MCF 10A (cell line): ENCODE measurements at regions not wholly inside any gene's neighbourhood (a gene's known extent, or its start where the extent isn't known, plus 50 kb on each side); places are given as distances from the start of the nearest gene placed in this dataset.

Source experiments
- BruUV-seq: library from RNA; stranded (reverse); fragments of 400-500 nt; replicated peaks from 2 replicates; lab custom pipeline; 2021; lab: Mats Ljungman, UMichigan
- CTCF ChIA-PET: fragments of 300-600 bp; sonication (Branson Sonifier 250); formaldehyde crosslinking; extraction: SDS; loops from one replicate; lab custom pipeline; 2021; ENCODE audit warnings: antibody characterized with exemption, inconsistent platforms; lab: Yijun Ruan, JAX
- POLR2A ChIA-PET: fragments of 300-600, 350-650 bp; sonication (Branson Sonifier 250); formaldehyde crosslinking; extraction: SDS; loops from one replicate; lab custom pipeline; 2020; ENCODE audit warnings: antibody characterized with exemption, inconsistent platforms; lab: Yijun Ruan, JAX
- DNase-seq: peaks from one replicate; pipeline ENCODE4 v3.0.0-alpha.2; 2018; ENCODE audit not compliant: unreplicated experiment
- H3K27ac Mint-ChIP-seq: one replicate; pipeline ENCODE4 v1.8.0; 2022; ENCODE audit warnings: mild to moderate bottlenecking, low read depth, mixed read lengths; ENCODE audit not compliant: unreplicated experiment
- H3K27me3 Mint-ChIP-seq: one replicate; pipeline ENCODE4 v1.8.0; 2022; ENCODE audit warnings: mixed read lengths; ENCODE audit not compliant: insufficient read depth, unreplicated experiment
- H3K36me3 Mint-ChIP-seq: one replicate; pipeline ENCODE4 v1.8.0; 2022; ENCODE audit warnings: mild to moderate bottlenecking, moderate library complexity, mixed read lengths; ENCODE audit not compliant: insufficient read depth, unreplicated experiment
- H3K4me1 Mint-ChIP-seq: one replicate; pipeline ENCODE4 v1.8.0; 2022; ENCODE audit warnings: mixed read lengths; ENCODE audit not compliant: insufficient read depth, unreplicated experiment
- H3K4me3 Mint-ChIP-seq: one replicate; pipeline ENCODE4 v1.8.0; 2022; ENCODE audit warnings: mild to moderate bottlenecking, moderate library complexity, mixed read lengths; ENCODE audit not compliant: unreplicated experiment
- H3K9me3 Mint-ChIP-seq: one replicate; pipeline ENCODE4 v1.8.0; 2022; ENCODE audit warnings: mixed read lengths; ENCODE audit not compliant: unreplicated experiment
- CTCF ChIP-seq: fragments of 200-600 bp; IDR thresholded peaks from one replicate; pipeline ENCODE4 v1.8.0; 2022; ENCODE audit warnings: antibody characterized with exemption, mild to moderate bottlenecking; ENCODE audit not compliant: unreplicated experiment
- intact Hi-C: fragments of 100-400 bp; cut with micrococcal nuclease; formaldehyde crosslinking; loops from 2 replicates; pipeline ENCODE4 v1.14.1; 2022

- CTCF ChIA-PET = no interaction called here
- no peak overlapping the region for H3K4me3 Mint-ChIP-seq
- H3K27me3 Mint-ChIP-seq = no peaks in the 10 kb centered on the region
- TF ChIP-seq CTCF = no peak
- POLR2A ChIA-PET = no interaction called here
- no peaks in the 10 kb centered on the region for H3K4me1 Mint-ChIP-seq
- BruUV-seq = no TSS peak
- DNase-seq = no peak
- no peaks in the 10 kb centered on the region for H3K36me3 Mint-ChIP-seq
- intact Hi-C loops = no loop called here
- no peaks in the 10 kb centered on the region for H3K9me3 Mint-ChIP-seq
- H3K27ac Mint-ChIP-seq = no peak overlapping the region
Observed at GRCh38 chrX:124488412-124489161, 142.2 kb downstream of the SH2D1A start.

- no peak for TF ChIP-seq CTCF
- H3K36me3 Mint-ChIP-seq = no peaks in the 10 kb centered on the region
- H3K27ac Mint-ChIP-seq = no peak overlapping the region
- H3K4me1 Mint-ChIP-seq = no peaks in the 10 kb centered on the region
- BruUV-seq = no TSS peak
- DNase-seq = no peak
- ChIA-PET CTCF (no interaction called here), POLR2A (no interaction called here)
- H3K27me3 Mint-ChIP-seq = no peaks in the 10 kb centered on the region
- intact Hi-C loops = no loop called here
- H3K4me3 Mint-ChIP-seq = no peak overlapping the region
- H3K9me3 Mint-ChIP-seq = no peaks in the 10 kb centered on the region
Observed at GRCh38 chrX:124493984-124494383, 147.6 kb downstream of the SH2D1A start.

GRCh38 chrX:124497386-124497785 lies 151.0 kb downstream of the SH2D1A start:
- ChIA-PET POLR2A (no interaction called here), CTCF (no interaction called here)
- DNase-seq = peak; percentile 5
- no peak overlapping the region for H3K4me3 Mint-ChIP-seq
- H3K27ac Mint-ChIP-seq = no peak overlapping the region
- BruUV-seq = no TSS peak
- H3K36me3 Mint-ChIP-seq = no peaks in the 10 kb centered on the region
- no peaks in the 10 kb centered on the region for H3K9me3 Mint-ChIP-seq
- no peaks in the 10 kb centered on the region for H3K4me1 Mint-ChIP-seq
- TF ChIP-seq CTCF = no peak
- intact Hi-C loops = no loop called here
- H3K27me3 Mint-ChIP-seq = no peaks in the 10 kb centered on the region

GRCh38 chrX:124501586-124501985 lies 155.2 kb downstream of the SH2D1A start:
- CTCF ChIA-PET = no interaction called here
- H3K4me3 Mint-ChIP-seq = no peak overlapping the region
- no peak for DNase-seq
- no peaks in the 10 kb centered on the region for H3K27me3 Mint-ChIP-seq
- TF ChIP-seq CTCF = no peak
- no peaks in the 10 kb centered on the region for H3K4me1 Mint-ChIP-seq
- H3K9me3 Mint-ChIP-seq = no peaks in the 10 kb centered on the region
- POLR2A ChIA-PET = interaction anchor here (1.2 kb wide), 1 partner anchor 199 kb away, joined by 3 read pairs; no protein-coding TSS in a partner anchor
- no TSS peak for BruUV-seq
- intact Hi-C loops = no loop called here
- no peak overlapping the region for H3K27ac Mint-ChIP-seq
- H3K36me3 Mint-ChIP-seq = no peaks in the 10 kb centered on the region
